BJ (cell line): ENCODE measurements at regions not wholly inside any gene's neighbourhood (a gene's known extent, or its start where the extent isn't known, plus 50 kb on each side); places are given as distances from the start of the nearest gene placed in this dataset.

Experiments
- CTCF ChIA-PET: fragments of 350-600 bp; formaldehyde crosslinking; extraction: SDS; loops from one replicate; lab custom pipeline; 2021; ENCODE audit warnings: antibody characterized with exemption, inconsistent platforms; lab: Yijun Ruan, JAX
- POLR2A ChIA-PET: fragments of 300-600 bp; sonication (Branson Sonifier 250); formaldehyde crosslinking; extraction: SDS; loops from one replicate; lab custom pipeline; 2021; ENCODE audit warnings: antibody characterized with exemption; lab: Charles Lee
- DNase-seq: peaks from one replicate; pipeline ENCODE4 v3.0.0-alpha.2; 2011; ENCODE audit warnings: low read depth
- H3K27me3 ChIP-seq: 2 replicates; pipeline ENCODE4 v1.6.0; 2011; ENCODE audit warnings: low read length; ENCODE audit not compliant: control insufficient read depth, insufficient read depth
- H3K36me3 ChIP-seq: 2 replicates; pipeline ENCODE4 v1.5.1; 2011; ENCODE audit warnings: low read length; ENCODE audit not compliant: control insufficient read depth, insufficient read depth
- H3K4me3 ChIP-seq: 2 replicates; pipeline ENCODE4 v1.5.1; 2011; ENCODE audit warnings: low read depth, mild to moderate bottlenecking, control low read depth, low read length
- TF ChIP-seq, protein P1 (sequence below): IDR thresholded peaks from 2 replicates; pipeline ENCODE4 v1.5.1; 2011; ENCODE audit warnings: low read depth, mild to moderate bottlenecking, control low read depth, inconsistent platforms, low read length, moderate library complexity; ENCODE audit not compliant: insufficient read depth

DNA sequence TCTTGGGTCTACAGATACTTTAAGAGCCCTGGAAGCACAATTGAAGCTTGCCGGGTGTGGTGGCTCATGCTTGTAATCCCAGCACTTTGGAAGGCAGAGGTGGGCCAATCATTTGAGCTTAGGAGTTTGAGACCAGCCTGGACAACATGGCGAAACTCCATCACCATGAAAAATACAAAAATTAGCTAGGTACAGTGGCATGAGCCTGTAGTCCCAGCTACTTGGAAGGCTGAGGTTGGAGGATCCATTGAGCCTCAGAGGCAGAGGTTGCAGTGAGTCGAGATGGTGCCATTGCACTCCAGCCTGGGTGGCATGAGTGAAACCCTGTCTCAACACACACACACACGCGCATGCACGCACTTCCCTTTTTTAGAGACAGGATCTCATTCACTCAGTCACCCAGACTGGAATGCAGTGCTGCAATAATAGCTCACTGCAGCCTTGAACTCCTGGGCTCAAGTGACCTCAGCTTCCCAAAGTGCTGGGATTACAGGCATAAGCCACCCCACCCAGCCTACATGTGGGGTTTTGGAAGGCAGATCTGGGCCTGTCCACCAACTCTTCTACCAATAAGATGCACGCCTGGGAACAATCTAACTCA is 182.5 kb upstream of the JARID2 start:
- POLR2A ChIA-PET: no interaction called here
- no peak overlapping the region for H3K4me3 ChIP-seq
- CTCF ChIA-PET: no interaction called here
- DNase-seq: no peak
- no peaks in the 10 kb centered on the region for H3K27me3 ChIP-seq
- no peaks in the 10 kb centered on the region for H3K36me3 ChIP-seq
- TF ChIP-seq, protein P1, sequence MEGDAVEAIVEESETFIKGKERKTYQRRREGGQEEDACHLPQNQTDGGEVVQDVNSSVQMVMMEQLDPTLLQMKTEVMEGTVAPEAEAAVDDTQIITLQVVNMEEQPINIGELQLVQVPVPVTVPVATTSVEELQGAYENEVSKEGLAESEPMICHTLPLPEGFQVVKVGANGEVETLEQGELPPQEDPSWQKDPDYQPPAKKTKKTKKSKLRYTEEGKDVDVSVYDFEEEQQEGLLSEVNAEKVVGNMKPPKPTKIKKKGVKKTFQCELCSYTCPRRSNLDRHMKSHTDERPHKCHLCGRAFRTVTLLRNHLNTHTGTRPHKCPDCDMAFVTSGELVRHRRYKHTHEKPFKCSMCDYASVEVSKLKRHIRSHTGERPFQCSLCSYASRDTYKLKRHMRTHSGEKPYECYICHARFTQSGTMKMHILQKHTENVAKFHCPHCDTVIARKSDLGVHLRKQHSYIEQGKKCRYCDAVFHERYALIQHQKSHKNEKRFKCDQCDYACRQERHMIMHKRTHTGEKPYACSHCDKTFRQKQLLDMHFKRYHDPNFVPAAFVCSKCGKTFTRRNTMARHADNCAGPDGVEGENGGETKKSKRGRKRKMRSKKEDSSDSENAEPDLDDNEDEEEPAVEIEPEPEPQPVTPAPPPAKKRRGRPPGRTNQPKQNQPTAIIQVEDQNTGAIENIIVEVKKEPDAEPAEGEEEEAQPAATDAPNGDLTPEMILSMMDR: no peak

DNA sequence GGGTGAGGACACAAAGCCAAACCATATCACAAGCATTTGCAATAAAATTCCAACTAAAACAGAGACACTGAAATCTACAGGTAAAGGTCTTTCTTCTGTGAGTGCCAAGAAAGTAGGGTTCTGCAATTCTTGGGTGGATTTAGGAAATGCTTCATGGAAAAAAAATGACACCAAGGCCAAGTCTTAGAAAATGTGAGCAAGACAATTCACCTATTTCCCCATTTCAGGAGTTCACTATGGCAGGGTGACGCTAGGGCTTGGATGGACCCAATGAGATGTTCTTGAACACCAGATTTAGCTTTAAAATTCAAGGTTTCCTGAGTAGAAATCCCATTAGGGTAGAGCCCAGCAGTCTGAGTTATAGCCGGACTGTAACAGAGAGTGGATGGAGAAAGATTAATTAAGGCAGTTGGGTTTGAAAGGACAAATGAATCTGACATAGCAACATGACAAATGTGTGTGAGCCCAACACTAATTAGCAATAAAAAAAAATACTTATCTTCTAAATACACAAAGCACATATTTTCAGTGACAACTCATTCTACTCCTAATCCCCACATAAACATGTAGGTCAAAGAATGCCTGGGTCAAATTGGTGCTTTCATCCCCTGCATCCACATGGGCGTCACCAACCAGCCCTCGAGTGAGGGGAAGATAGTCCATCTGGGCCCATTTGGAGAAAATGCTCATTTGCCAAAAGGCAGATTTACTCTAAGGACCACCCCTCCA is 180.4 kb upstream of the JARID2 start:
- Histone ChIP-seq H3K36me3 (no peaks in the 10 kb centered on the region), H3K27me3 (no peaks in the 10 kb centered on the region), H3K4me3 (no peak overlapping the region)
- CTCF ChIA-PET: no interaction called here
- TF ChIP-seq, protein P1: no peak
- POLR2A ChIA-PET: interaction anchor here (0.6 kb wide), 1 partner anchor 86 kb away, joined by 4 read pairs; no protein-coding TSS in a partner anchor
- no peak for DNase-seq

DNA sequence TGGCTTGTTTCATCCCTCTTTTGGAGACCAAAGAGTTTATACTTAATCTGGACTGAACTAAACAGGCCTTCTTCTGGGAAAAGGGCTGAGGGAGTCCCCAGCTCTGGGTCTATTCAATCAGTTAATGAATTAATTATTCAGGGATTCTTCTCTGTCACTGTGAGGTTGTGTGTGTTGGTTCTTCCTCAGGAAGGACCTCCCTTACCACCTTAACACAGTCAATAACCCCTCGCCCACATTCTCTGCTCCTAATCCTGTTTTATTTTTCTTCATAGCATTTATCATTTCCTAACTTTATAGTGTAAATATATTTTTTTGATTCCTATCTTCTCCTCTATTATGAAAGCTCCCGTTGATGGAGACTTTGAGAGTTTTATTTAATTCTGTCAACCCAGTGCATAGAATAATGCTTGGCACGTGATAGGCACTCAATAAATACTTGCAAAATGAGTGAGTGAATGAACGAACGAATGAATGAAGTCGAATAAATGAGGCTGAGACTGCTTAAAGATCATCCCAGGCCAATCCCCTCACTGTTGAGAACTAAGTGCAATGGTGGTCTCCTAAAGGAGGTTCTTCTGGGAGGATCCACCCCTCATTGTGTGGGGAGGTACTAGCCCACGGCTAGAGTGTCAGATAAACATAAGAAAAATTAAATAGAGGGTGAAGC is 179.6 kb upstream of the JARID2 start:
- Histone ChIP-seq H3K4me3 (no peak overlapping the region), H3K27me3 (no peaks in the 10 kb centered on the region), H3K36me3 (no peaks in the 10 kb centered on the region)
- DNase-seq: no peak
- ChIA-PET CTCF (no interaction called here), POLR2A (interaction anchor here (0.6 kb wide), 1 partner anchor 87 kb away, joined by 4 read pairs; no protein-coding TSS in a partner anchor)
- TF ChIP-seq, protein P1: no peak

DNA sequence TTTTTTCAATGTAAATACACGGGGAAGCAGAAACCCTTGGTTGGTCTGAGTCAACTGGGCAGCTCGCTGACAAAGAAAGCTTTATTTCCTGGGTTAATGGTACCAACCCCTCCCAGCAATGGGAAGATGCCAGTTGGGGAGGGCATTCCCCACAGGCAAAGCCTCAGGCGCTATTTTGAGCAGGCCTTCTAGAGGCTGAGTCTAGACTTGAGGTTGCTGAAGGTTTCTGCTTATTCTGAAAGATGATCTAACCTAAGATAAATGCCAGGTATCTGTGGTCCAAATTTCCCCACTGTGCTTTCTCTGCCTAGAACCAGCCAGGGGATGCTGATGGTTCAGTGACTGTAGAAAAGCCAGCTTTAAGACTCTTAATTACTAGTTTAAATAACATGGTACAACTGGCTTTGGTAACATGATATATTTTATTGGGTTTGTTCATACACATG is 172.5 kb upstream of the JARID2 start:
- ChIA-PET CTCF (no interaction called here), POLR2A (no interaction called here)
- TF ChIP-seq, protein P1: no peak
- Histone ChIP-seq H3K4me3 (no peak overlapping the region), H3K27me3 (no peaks in the 10 kb centered on the region), H3K36me3 (no peaks in the 10 kb centered on the region)
- DNase-seq: no peak

DNA sequence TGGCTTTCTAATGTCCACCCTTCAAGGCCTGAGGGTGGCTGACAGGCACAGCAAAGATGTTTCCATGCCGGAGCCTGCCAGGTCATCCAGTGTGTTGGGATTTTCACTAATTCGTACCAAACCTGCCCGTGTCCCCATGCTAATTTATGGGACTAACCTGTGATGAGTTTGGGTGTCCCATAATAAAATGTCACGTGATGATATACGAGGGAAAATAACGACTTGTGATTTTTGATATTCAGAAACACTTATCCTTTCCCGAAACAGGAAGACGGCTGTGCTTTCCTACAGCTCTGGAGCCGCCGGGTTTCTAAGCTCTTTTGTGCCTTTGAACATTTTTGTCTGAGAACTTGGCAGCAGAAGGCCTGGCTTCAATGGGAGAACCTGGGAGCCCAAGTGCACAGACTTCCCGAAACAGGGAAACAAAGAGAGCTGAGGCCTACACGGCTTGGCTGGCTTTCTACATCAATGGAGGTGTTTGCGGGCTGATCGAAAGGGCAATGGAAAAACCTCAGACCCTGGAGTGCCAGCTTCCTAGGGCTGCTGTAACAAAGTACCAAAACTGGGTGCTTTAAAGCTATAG is 171.9 kb upstream of the JARID2 start:
- Histone ChIP-seq H3K27me3 (no peaks in the 10 kb centered on the region), H3K4me3 (no peak overlapping the region), H3K36me3 (no peaks in the 10 kb centered on the region)
- no peak for DNase-seq
- ChIA-PET CTCF (interaction anchor here (0.7 kb wide), 1 partner anchor 189 kb away, joined by 4 read pairs; no protein-coding TSS in a partner anchor), POLR2A (no interaction called here)
- TF ChIP-seq, protein P1: no peak
